GM12891 (cell line): ENCODE measurements at regions not wholly inside any gene's neighbourhood (a gene's known extent, or its start where the extent isn't known, plus 50 kb on each side); places are given as distances from the start of the nearest gene placed in this dataset.

Experiments used
- DNase-seq: peaks from one replicate; pipeline ENCODE4 v3.0.0; 2011; ENCODE audit warnings: low spot score; ENCODE audit not compliant: insufficient read length
- FAIRE-seq: peaks from 2 replicates; lab custom pipeline; 2011; peaks lifted over from hg19 to GRCh38; lab: Jason Lieb, UNC
- PAX5 ChIP-seq: IDR thresholded peaks from 2 replicates; pipeline ENCODE4 v1.6.1; 2011; ENCODE audit warnings: low read length, moderate library complexity, mild to moderate bottlenecking; ENCODE audit not compliant: insufficient read depth, severe bottlenecking
- POLR2A ChIP-seq: IDR thresholded peaks from 2 replicates; pipeline ENCODE4 v1.6.1; 2011; ENCODE audit warnings: low read depth, low read length, control low read depth
- POLR2AphosphoS5 ChIP-seq: IDR thresholded peaks from 2 replicates; pipeline ENCODE4 v1.6.1; 2011; ENCODE audit warnings: low read depth, low read length, control low read depth
- POU2F2 ChIP-seq: IDR thresholded peaks from 2 replicates; pipeline ENCODE4 v1.6.1; 2011; ENCODE audit warnings: low read depth, mild to moderate bottlenecking, control low read depth, low read length, moderate library complexity
- SPI1 ChIP-seq: IDR thresholded peaks from 2 replicates; pipeline ENCODE4 v1.6.1; 2011; ENCODE audit warnings: low read depth, low read length, control low read depth
- TAF1 ChIP-seq: IDR thresholded peaks from 2 replicates; pipeline ENCODE4 v1.6.1; 2011; ENCODE audit warnings: low read depth, low read length, control low read depth

DNA sequence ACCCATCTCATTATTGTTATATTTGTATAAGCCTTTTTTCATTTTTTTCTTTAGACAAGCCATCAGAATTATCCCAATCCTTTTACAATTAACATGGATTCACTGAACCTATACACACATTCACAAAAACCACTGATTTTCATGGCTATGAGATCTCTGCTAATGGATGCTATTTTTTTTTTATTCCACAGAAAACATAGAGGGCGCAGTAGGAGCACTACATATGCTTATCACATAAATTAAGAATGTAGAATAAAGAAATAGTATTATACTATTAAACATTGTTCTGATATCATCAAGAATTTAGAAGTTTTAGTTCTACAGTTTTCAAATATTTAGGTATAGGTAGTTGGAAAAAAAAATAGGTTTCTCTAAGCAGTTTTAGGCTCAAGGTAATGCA, 1477.4 kb downstream of the ARAP2 start:
- DNase-seq (no peak), FAIRE-seq (no peak)
- no peak for TF ChIP-seq POU2F2
- no peak for TF ChIP-seq SPI1
- no peak for TF ChIP-seq POLR2AphosphoS5

DNA sequence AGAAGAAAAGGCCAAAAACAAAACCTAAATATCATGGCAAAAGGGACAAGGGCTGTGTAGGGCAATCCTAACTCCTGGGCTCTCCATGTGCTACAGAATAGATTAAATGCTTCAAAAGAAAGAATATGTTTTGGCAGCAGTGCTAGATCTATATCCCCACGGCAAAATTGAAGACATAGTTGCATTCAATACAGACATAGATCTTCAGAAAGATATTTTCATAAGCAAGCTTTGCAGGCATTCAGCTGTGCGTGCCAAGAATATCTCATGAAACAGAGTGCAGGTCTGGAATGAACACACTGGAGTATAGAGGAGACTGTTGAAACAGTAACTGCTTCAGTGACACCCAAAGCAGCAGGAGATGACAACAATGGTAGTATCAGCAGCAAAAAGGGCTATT, 1476.9 kb downstream of the ARAP2 start:
- FAIRE-seq (no peak), DNase-seq (no peak)
- TF ChIP-seq TAF1 (no peak), PAX5 (no peak), POLR2AphosphoS5 (no peak), POLR2A (no peak), SPI1 (no peak), POU2F2 (no peak)

DNA sequence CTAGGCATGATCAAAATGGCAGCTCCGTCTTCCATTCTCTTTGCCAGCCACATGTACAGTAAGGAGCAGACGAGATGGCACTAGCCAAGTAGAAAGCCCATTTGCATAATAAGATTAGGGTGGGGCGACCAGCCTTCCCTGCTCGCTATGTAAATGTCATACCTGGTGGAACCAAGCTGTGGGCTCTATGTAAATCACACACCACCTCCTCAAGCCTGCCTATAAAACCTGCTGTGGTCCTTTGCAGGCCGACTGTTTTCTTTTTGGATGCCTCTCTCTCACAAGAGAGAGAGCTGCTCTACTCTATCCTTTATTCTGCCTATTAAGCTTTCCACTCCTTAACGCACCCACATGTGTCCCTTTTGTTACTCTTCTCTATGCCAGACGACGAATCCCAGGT, 1472.7 kb downstream of the ARAP2 start:
- TF ChIP-seq TAF1 (no peak), POU2F2 (no peak), PAX5 (no peak), POLR2AphosphoS5 (no peak)
- DNase-seq = no peak
- FAIRE-seq = no peak

DNA sequence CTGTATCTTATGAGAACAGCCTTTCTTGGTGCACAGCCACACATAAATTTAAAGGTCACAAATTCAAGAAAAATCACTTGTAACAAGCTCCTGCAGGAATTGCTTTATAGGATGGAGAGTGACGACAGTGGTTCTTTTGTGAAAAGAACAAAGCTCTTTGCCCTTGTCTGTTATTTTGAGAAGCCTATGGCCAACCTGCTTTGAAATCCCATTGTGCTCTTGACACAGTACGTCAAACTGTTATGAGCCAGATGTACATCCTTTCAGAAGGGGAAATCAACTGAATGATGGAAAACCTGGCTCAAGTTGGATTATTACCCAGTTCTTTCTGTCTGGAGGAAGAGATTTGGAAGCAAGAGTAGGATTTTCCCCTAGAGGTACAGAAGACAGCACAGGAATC, 1454.2 kb downstream of the ARAP2 start:
- TF ChIP-seq PAX5 (no peak), TAF1 (no peak), POLR2A (no peak), SPI1 (no peak), POLR2AphosphoS5 (no peak), POU2F2 (no peak)
- DNase-seq = no peak
- no peak for FAIRE-seq

DNA sequence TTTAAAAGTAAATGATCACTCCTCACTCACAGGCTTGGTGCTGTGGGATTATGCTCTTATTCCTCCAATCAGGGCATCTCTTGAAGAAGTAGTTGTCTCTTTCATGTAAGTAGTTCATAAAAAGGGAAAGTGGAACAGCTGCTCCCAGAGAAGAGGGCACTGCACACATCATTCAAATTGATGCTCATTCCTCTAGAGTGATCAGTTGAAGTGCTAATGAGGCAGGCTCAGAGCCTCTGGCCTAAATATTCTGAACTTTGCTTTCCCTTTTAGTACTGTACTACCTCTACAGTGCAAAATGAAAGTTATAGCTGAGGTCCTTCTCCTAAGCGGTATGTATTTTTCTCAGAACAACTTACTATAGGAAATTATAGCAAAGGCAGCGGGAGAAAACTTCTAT, 1453.1 kb downstream of the ARAP2 start:
- no peak for FAIRE-seq

DNA sequence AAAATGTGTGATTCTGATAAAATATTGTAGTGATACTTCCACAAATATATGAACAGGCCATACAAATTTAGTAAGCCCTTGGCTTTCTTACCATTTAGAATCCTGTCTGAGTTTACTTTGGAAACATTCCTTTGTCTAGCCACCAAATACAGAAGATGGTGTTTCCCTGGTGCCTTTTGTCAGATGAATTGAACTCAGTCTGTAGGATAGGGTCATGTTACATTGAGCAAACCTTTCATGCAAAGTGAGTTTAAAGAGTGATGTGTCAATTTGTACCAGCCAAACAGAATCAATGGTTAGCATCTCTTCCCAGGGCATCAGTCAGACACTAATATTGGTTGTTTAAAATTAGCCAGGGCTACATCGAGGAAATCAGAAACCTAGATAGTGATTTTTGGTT, 1443.4 kb downstream of the ARAP2 start:
- no peak for FAIRE-seq
- no peak for TF ChIP-seq SPI1
- no peak for TF ChIP-seq TAF1
- TF ChIP-seq POU2F2 = no peak
- no peak for TF ChIP-seq POLR2A
- no peak for TF ChIP-seq PAX5
- TF ChIP-seq POLR2AphosphoS5 = no peak
- DNase-seq = no peak

More for the DNA sequence above, 1453.1 kb downstream of the ARAP2 start:
- no peak for DNase-seq
- no peak for TF ChIP-seq SPI1
- TF ChIP-seq TAF1 = no peak
- no peak for TF ChIP-seq POLR2AphosphoS5
- no peak for TF ChIP-seq POU2F2
- no peak for TF ChIP-seq PAX5
- TF ChIP-seq POLR2A = no peak

DNA sequence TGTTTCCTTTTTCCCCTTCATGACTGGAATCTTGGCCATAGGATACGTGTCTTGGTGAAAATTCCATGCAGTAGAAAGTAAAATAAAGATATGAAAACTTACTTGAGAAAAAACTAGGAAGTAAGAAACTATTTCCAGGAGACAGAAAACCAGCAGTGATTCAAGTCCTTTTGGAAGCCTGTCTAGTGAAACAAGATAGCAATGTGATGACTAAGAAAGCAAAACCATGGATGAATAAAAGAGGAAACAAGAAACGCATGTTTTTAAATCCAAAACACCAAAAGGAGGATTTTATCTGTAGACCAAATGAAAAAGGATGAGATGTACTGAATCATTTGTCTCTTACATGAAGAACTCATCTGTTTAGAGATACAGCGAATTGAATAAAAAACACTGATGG, 1430.0 kb downstream of the ARAP2 start:
- no peak for TF ChIP-seq POLR2AphosphoS5
- DNase-seq (no peak), FAIRE-seq (no peak)

DNA sequence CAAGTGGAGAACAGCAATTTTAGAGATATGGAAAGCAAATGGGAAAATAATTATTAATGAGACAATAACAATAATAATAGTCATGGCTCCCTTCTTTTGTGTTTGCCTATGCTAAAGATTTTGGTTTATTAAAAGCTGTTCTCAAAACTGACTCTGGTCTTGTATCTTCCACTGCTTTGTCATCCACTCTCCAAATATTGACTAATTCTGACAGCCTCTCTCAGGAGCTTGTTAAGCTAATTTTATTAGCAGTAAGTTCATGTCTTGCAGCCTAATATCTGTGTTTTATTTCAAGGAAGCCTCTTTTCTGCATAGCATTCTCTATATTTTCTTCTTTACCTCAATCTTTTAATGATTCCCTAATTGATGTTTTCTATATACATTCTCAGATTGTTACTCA, 1419.8 kb downstream of the ARAP2 start:
- TF ChIP-seq POU2F2 (no peak), PAX5 (no peak), POLR2AphosphoS5 (no peak), TAF1 (no peak), SPI1 (no peak), POLR2A (no peak)
- no peak for FAIRE-seq
- DNase-seq = no peak

DNA sequence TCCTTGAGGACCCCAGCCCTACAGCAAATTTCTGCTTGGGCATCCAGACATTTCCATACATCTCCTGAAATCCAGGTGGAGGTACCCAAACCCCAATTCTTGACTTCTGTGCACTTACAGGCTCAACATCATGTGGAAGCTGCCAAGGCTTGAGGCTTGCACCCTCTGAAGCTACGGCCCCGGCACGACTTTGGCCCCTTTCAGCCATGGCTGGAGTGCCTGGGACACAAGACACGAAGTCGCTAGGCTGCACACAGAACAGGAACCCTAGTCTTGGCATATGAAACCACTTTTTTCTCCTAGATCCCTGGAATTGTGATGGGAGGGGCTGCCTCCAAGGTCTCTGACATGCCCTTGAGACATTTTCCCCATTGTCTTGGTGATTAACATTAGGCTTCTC, 1417.7 kb downstream of the ARAP2 start:
- FAIRE-seq (no peak), DNase-seq (no peak)

DNA sequence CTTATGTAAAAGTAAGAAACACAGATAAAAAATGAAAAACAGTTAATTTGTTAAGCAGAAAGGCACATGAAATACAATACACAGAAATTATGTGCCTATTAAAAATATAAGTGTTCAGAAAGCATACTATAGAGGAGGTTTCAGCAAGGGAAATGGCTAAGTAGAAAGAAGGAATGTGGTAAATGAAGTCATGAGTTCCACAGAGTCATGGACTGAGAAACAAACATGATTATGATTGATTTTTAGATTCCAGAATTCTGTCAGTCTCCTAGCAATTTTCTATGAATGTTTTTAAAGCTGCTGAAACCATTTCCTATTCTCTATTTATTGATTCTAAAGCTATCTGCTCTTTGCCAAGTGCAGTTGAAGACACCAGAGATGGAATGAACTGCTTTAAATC, 1398.4 kb downstream of the ARAP2 start:
- FAIRE-seq = no peak
- TF ChIP-seq PAX5 = no peak
- no peak for TF ChIP-seq POLR2A
- TF ChIP-seq SPI1 = no peak
- no peak for TF ChIP-seq TAF1
- no peak for TF ChIP-seq POU2F2
- TF ChIP-seq POLR2AphosphoS5 = no peak
- DNase-seq = no peak

More for the DNA sequence above, 1417.7 kb downstream of the ARAP2 start:
- TF ChIP-seq SPI1 (no peak), POLR2A (no peak), POLR2AphosphoS5 (no peak), POU2F2 (no peak), PAX5 (no peak), TAF1 (no peak)

DNA sequence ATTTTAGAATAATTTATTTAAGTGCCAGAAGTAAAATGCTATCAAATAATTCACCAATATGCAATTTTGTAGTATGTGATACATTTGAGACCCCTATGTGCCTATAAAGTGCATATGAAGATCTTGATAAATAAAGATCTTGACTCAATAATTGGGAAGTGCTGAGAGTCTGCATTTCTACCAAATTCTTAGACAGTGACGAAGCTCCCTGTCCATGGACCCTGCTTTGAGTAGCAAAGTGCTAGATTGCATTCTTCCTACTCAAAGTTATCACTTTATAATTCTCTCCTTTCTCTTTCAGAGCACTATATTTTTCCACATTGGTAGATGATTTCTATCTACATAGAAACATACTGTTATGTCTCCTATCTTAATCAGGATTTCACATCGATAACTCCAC, 1393.9 kb downstream of the ARAP2 start:
- no peak for DNase-seq
- FAIRE-seq = no peak
- TF ChIP-seq POLR2A (no peak), TAF1 (no peak), POLR2AphosphoS5 (no peak), SPI1 (no peak), POU2F2 (no peak), PAX5 (no peak)

DNA sequence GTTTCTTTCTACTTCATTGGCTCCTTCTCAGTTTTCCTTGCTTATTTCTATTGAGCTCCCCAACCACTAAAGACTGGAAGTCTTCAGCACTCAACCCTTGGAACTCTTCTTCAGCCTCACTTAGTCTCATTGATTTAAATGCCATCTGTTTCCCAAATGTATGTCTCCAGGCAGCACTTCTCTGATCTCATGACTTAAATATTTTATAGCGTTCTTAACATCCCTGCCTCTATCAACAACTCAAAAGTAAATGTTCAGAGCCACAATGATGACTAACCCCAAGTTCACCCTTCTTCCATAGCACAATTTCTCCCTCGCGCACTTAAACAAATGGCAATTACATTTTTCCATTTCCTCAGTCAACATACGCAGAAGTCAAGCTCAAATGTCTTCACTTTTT, 1393.3 kb downstream of the ARAP2 start:
- no peak for TF ChIP-seq POLR2A
- no peak for TF ChIP-seq PAX5
- no peak for TF ChIP-seq POU2F2
- TF ChIP-seq SPI1 = no peak
- no peak for TF ChIP-seq TAF1
- TF ChIP-seq POLR2AphosphoS5 = no peak
- no peak for FAIRE-seq
- no peak for DNase-seq
